Jurkat, Clone E6-1 (cell line): ENCODE measurements at regions not wholly inside any gene's neighbourhood (a gene's known extent, or its start where the extent isn't known, plus 50 kb on each side); places are given as distances from the start of the nearest gene placed in this dataset.

Source experiments
- DNase-seq: peaks from one replicate; pipeline ENCODE4 v3.0.0-alpha.2; 2011; ENCODE audit warnings: low read depth, low spot score
- H3K4me3 ChIP-seq: 2 replicates; pipeline ENCODE4 v1.5.1; 2011; ENCODE audit warnings: mild to moderate bottlenecking, low read length, control low read depth, moderate library complexity

DNA sequence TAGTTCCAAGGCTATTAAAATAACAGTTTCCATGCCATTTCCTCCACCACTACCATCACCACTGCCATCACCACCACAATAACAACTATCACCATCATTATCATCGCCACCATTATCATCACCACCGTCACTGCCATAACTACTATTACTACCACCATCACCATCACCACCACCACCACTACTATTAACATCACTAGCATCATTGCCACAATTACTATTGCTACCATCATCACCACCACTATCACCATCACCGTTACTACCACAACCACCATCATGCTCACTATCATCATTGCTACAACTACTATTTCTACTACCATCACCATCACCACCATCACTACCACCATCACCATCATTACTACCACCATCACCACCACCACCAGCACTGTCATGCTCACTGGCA is 185.9 kb upstream of the MAF start:
- DNase-seq, result no peak
- H3K4me3 ChIP-seq, result no peak overlapping the region

DNA sequence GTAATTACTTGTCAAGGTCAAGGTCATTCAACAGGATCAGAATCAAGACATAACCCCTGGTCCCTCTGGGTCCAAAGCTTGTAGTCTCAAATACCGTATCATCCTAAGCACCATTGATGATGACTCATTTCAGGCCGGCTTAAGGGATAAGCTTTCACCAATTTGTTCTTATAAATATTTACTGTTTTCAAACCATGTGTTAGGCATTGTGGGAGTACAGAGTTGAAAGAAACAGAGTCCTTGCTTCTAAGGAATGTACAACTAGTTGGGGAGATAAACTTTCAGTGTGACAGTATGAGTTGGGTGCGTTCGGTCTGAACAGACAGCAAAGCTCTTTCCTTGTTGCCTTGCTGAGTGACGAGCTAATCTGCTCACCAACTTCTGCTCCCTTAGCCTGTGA is 183.5 kb upstream of the MAF start:
- no peak overlapping the region for H3K4me3 ChIP-seq
- no peak for DNase-seq

DNA sequence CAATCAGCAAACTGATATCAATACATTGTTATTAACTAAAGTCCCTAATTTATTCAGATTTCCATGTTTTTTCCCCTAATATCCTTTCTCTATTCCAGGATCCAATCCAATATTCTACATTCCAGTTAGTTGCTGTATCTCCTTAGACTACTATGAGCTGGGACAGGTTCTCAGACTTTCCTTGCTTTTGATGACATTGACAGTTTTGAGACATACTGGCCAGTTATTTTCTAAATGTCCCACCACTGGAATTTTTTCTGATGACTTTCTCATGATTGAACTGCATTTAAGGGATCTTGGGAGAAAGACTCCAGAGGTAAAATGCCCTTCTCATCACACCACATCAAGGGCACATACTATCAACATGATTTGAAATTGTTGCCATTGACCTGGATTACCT is 177.1 kb upstream of the MAF start:
- DNase-seq, result no peak
- no peak overlapping the region for H3K4me3 ChIP-seq

DNA sequence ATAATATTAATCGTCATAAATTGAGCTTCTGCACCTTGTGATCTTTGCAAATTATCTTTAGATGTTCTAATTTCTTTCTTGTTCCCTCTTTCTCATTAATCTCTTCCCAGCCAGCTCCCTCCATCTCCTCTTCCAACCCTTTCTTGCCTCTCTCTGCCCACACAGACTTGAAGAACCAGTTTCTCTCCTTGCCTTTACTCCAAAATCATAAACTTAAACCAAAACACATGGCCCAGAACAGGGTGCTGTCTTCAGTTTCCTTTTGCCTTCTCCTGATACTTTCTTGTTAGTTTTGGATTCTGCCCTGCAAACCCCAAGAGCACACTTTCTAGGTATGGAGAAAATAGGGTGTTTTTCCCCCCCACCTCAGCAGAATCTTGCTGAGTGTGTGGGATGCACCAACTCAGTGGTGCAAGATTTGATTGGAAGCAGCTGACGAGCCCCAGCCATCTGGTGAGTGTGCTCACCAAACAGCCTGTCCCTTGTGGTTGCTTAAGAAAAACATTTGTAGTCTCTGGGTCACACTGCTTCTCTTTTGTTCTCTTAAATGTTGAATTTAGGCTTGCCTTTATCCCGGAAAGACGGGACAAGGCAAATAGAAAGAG is 175.8 kb upstream of the MAF start:
- peak; percentile 34 for DNase-seq
- H3K4me3 ChIP-seq, result no peak overlapping the region

DNA sequence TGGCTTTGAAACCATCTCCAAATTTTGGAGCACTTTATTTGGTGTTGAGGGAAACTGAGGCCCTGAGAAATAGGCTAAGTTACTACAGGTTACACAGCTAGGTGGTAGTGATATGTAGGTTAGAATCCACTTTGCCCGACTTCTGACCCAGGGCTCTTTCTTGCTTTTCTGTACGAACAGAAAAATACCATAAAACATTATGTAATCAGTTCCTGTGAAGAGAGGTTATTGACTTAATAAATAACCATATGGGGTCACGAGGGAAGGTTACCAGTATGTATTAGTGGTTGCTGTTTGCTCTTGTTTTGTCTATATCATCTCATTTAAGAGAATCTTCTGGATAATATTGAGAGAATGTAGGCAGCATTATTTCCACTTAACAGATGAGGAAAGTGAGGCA is 172.2 kb upstream of the MAF start:
- DNase-seq, result no peak
- H3K4me3 ChIP-seq, result no peak overlapping the region

DNA sequence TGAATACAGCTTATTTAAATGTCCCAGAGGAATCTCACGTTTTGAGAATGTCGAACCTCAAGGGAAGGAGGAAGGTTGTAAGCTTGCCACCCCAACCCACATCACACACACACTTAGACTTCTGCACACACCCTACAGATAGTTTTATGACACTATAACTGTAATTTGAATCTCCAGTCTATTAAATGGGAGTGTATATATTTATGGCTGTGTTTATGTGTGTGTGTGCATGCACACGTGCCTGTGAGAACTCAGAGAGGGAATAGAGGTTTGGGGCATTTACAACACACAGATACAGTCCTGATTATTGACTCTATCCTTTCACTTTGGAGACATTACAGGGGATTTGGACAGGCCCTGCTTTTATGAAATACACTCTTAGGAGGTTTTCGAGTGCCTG is 171.5 kb upstream of the MAF start:
- no peak for DNase-seq

DNA sequence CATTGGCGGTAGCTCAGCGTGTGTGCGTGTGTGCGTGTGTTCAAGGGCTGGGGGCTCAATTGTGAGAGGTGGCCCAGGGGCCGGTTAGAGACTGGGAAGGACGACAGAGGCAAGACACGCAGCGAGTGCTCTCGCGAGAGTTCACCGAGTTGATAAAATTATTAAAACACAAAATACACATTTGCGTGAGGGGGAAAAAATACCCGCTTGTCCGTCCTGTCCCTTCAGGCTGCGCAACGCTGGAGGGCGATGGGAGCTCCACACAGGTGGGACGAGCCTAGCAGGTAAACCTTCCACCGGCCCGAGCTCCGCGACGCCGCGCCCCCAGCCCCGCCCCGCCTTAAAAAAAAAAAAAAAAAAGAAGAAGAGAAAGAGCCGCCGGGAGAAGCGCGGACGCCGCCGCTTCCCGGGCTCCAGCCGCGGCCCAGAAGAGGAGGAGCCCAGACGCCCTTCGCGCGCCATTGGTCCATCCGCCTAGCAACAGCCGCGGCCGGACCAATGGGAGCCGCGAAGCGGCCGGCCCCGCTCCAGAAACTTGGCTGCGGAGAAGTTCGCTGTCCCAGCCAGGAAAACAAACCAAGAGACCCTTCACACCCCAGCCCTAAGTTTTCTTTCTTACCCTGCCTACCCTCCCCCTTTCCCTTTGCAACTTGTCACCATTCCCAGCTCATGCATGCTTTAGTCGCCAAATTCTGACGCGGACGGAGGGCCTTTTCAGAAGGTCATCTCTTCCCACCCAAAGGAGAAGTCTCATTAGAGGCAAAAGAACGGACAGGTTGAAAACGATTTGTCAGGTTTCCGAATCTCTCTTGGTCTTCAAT is 169.9 kb upstream of the MAF start:
- peak overlapping the region; percentile 62 for H3K4me3 ChIP-seq
- DNase-seq, result peak; percentile 75

More for the DNA sequence above, 171.5 kb upstream of the MAF start:
- no peak overlapping the region for H3K4me3 ChIP-seq

DNA sequence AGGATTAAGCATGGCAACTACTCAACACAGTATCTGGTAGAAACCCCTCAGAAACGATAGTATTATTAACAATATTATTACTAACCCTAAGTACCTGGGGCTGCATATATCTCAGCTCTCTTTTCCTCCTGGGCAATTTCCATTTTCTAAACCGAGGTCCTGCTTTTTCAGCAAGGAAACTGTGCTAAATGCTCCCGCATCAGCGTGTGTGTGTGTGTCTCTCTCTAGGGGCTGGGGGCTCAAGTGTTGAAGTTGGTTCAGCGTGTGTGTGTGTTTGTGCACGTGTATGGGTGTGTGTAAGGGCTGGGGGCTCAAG is 169.3 kb upstream of the MAF start:
- no peak for DNase-seq
- peak overlapping the region; percentile 62 for H3K4me3 ChIP-seq

DNA sequence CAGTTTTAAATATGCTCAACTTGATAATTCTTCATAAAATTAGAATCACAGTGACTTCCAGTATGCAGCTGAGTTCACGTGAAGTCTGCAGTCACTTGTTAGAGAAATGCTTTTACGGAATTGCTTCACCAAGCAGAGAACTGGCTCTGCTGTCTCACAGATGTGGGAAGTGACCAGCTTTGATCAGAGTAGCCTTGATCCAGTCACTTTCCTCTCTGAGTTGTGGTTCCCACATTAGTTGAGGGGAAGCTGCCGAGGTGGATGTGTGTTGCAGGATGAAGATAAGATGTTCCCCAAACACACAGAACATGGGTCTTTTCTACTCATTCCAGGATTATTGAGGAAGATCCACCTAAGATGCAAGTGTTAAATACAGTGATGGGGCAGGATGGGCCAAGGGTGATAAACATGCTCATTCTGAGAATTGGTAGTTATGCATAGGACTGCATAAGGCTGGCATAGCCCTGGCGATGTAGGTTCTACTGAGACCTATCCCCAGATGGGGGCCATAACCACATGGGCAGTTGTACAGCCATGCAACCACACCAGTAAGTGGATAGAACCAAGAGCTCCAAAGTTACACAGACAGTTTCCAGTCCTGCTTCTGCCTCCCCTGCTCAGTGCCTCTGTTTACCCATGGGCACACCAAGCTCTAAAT is 168.9 kb upstream of the MAF start:
- no peak overlapping the region for H3K4me3 ChIP-seq
- DNase-seq, result no peak

DNA sequence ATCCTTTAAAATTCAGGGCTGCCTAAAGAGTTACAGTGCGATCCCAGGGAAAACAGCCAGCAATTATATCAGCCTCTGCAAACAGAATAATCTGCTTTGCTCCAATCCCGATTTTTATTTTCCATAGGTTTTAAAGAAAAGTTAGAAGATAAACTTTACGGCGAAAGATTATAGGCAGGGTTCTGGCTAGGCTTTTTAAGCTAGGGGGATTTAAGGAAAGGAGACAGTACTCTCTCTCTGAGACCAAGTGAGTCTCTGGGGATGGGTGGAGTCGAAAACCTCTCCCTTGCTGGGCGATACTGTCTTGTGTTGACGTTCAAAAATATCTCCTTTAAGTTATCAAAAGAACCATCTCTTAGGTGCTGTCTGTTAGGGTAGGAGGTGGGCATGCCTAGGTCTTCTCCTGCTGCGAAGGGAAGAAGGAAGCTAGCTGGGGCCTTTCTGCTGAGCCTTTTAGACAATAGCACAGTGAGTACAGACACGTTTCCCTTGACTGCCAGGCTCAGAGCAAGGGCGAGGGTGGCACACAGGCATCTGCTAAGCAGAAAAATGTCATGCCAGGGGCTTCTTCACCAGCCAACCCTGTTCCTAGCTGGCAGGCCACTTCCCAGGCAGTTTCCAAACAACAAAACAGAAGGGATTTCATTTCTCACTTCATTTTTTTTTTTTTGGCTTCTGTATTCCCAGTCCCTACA is 167.9 kb upstream of the MAF start:
- H3K4me3 ChIP-seq, result no peak overlapping the region
- no peak for DNase-seq

DNA sequence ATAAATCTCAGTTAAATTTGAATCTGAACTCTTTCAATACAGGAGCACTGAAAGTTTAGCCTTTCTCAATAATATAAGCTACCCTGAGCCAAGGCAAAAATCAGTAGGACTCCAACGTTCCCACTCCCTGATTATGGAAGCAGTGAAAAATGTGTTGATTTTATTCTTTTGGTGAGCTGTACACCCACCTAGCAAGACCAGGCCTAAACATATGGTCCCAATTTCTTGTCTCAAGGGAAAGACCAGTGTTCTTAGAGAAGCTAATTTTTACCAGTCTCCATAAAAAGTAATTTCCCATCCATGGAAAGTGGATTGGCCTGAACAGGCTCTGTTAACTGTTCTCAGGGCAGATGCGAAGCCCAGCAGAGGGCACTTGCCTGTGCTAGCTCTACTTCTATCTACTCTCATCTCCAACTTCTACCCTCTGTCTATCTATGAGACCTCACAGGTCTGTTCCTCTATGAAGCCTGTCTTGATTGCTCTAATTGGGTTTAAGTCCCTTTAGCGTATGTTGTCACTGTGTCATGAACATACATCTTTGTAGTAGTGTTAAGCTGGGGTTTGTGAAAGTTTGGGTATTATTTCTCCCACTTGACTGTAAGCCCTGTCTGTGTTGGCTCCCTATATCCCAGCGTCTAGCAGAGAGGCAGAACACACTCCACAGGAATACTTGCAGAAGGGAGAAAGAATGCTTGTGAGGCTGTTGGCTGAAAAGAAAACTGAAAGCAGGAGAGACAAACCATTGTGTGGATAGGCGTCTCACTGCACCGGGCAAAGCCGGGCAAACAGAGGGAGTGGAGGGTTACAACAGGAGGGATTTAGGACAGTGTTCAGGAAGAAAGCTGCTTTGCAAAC is 167.1 kb upstream of the MAF start:
- DNase-seq, result peak; percentile 20
- no peak overlapping the region for H3K4me3 ChIP-seq

DNA sequence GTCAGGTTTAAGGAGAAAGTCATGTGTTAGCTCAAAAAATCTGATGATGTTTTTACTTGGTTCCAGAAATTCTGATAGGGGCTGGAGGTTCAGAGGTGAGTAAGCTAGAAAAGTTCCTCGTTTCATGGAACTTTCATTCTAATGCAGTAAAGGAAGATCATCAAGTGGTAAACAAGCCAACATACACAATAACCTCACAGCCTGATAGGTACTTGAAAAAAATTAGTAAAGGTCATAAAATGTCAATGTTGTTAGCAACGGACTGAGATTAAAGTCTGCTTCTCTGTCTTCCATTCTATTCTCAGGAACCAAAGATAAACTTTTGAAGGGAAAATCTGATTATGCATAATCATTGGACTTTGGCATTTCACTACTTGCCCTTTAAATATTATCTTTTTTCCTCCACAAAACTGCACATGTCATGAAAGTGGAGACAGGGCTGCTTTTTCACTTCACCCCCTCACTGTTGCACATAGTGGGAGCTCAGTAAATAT is 165.4 kb upstream of the MAF start:
- no peak for DNase-seq
- H3K4me3 ChIP-seq, result no peak overlapping the region

DNA sequence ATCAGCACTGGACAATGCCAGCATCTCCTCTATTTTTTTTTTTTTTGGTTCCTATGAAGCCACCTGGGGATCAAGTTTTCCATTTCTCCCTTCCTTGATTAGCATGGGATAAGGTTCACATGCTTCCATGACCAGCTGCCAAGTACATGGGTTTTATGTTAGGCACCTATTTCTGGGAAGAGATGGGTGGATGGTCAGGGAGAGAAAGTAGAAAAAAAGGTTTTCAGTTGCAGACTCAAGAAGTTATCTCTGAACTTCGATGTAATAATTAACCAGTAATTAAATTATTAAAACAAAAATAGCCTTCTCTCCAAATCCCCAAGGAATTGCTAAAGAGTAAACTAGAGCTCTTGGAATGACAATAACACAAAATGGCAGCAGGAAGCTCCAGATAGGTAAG is 164.9 kb upstream of the MAF start:
- DNase-seq, result no peak
- no peak overlapping the region for H3K4me3 ChIP-seq

DNA sequence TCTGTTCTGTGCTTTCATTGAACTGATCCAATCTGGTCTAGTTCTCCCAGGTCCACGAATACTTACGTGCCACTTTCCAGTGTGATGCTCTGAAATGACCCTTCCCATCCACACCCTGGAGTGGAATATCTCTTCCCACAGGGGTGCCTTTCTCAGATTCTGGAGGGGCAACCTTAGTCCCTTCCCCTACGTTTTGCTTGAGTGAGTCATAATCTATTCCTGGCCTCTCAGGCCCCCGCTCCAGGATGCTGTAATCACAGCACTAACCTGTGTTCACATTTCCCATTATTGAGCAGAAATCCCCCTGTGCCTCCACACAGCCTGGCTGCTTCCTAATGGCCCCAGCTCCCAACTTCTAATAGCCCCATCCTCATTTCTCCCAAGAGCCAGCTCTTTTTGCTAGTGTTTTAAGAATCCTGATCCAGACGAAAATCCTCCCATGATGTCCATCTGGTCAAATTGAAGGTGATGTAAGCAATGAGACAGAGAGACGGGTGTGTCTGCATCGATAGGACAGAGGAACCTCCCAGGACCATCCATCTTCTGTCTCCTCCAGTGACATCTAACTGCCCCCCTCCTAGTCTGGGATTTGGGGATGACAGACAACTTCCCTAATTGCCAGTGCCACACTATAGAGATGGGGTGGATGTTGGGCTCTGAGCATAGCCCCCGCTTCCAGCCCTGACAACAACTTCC is 164.0 kb upstream of the MAF start:
- no peak for DNase-seq

DNA sequence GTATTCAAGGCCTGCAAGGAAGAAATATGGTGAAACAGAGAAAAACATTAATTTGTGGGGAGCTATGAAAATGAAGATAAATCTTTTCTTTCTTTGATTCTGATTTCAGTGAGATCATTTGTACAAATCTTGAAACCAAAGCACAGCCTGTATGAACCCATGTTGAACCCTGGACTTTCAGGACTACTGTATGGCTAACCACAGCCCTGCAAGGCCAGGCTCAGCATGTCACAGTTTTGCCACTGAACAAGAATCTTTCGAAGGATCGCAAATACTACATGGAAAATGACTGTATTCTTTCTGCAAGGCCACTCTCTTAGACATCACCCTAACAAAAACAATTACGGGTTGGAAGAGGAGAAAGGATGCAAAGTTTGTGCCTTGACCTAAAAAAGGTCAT is 161.7 kb upstream of the MAF start:
- no peak overlapping the region for H3K4me3 ChIP-seq
- DNase-seq, result no peak

More for the DNA sequence above, 164.0 kb upstream of the MAF start:
- no peak overlapping the region for H3K4me3 ChIP-seq

DNA sequence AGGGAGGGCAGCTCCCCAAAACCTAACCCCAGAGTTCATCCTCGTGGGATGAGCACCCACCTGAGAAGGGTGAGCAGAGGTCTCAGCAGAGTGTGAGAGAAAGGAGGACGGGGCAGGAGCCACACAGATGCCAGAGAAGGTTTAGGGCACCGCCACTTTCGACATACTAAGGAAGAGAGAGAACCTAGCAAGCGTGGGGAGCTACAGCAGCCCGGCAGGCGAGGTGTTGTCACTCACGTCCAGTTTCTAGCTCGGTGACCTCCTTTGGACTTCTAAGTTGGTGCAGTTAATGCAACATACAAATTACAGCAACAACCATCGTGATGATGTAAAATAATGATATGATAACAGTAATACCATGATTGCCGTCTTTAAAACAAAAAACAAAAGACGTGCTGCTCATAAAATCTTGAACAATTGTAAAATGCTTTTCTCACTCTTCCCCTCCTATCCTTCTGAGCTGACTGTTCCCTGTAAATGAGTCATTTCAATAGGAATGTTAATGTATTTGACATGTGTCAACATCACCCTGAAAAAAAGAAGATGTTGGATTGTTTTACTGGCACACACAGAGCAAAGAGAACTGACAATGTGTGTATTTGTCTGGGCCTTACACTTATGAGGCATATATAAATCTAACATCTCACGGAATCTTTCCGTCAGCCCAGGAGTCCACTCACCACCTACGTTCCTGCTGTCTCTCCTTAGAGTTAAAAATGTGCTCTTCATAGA is 158.2 kb upstream of the MAF start:
- H3K4me3 ChIP-seq, result no peak overlapping the region
- DNase-seq, result no peak

DNA sequence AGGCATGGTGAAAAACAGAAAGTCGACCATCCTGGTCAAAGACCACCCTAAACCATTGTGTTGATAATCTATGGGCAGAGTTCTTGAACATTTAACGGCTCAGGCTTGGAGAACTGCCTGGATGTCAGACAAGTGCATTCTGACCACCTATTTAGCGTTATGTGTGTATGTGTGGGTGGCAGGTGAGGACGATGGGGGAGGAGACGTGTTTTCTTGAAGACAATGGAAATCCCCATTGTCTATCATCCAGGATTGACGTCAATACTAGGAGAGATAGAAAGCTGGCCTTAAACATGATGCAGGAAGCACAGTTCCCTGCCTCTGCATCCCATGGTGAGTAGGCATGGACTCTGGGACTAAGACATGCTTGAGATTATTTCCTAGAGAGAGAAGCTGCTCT is 157.4 kb upstream of the MAF start:
- DNase-seq, result no peak

DNA sequence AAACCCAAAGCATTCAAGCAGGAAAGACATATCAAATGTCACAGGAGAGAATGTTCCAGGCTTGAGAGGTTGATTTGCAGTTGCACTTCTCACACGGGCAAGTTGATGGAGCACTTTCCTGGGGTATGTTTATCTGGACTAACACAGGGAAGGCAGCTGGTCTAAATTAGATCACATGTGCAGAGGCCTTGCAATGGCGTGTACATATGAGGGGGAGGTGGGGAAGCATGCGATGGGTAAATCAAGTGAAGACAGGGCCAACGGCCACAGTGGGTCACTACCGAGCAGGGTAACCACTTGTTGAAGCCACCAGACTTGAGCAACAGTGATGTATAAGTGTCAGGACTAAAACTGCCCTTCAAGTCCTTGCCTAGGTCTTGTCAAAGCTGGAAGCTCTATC is 156.6 kb upstream of the MAF start:
- H3K4me3 ChIP-seq, result no peak overlapping the region
- no peak for DNase-seq

More for the DNA sequence above, 157.4 kb upstream of the MAF start:
- no peak overlapping the region for H3K4me3 ChIP-seq
